Thyroid gland (tissue), 4 donors: ENCODE measurements at regions not wholly inside any gene's neighbourhood (a gene's known extent, or its start where the extent isn't known, plus 50 kb on each side); places are given as distances from the start of the nearest gene placed in this dataset.

ENCODE experiments used
- DNase-seq, 2 donors: peaks; one replicate each; pipeline ENCODE4 v3.0.0-alpha.2; 2019
- H3K27ac ChIP-seq, 3 donors: fragments of 200-600 bp; sonication (generic); 1 replicate in 2 of 3; 2 replicates in 1 of 3; pipeline ENCODE4 v1.5.1; 2016 to 2019; ENCODE audit warnings: mild to moderate bottlenecking in 1 of 3, moderate library complexity in 1 of 3
- H3K27me3 ChIP-seq: fragments of 200-600 bp; sonication (generic); one replicate; pipeline ENCODE4 v1.5.1; 2019
- H3K36me3 ChIP-seq, 2 donors: fragments of 200-600 bp; sonication (generic); one replicate each; pipeline ENCODE4 v1.5.1; 2016 to 2019
- H3K4me1 ChIP-seq, 2 donors: fragments of 200-600 bp; sonication (generic); one replicate each; pipeline ENCODE4 v1.5.1; 2017 to 2019
- H3K4me3 ChIP-seq, 3 donors: fragments of 200-600 bp; sonication (generic); replicated peaks in 1 of 3; 1 replicate in 2 of 3; 2 replicates in 1 of 3; pipeline ENCODE4 v1.5.1; 2016; ENCODE audit warnings: mild to moderate bottlenecking in 1 of 3
- H3K9me3 ChIP-seq: fragments of 200-600 bp; sonication (generic); one replicate; pipeline ENCODE4 v1.5.1; 2017
- CTCF ChIP-seq, 6 experiments: fragments of 200-600 bp in 3 of 6; fragments of 450-650 bp in 3 of 6; sonication (generic) in 3 of 6; IDR thresholded peaks; one replicate each; pipeline ENCODE4 v1.5.1; 2016 to 2019; ENCODE audit warnings: antibody characterized with exemption in 6 of 6, mild to moderate bottlenecking in 2 of 6, inconsistent platforms in 1 of 6, moderate library complexity in 1 of 6
- POLR2A ChIP-seq, 2 donors: fragments of 450-650 bp; IDR thresholded peaks; one replicate each; pipeline ENCODE4 v1.6.1; 2017; ENCODE audit warnings: antibody characterized with exemption in 2 of 2, mild to moderate bottlenecking in 2 of 2, moderate library complexity in 1 of 2
- WGBS, 2 donors: methylation state at CpG; one replicate each; pipeline ENCODE4 v1.1.5; 2017; 5-methylcytosine and 5-hydroxymethylcytosine counted together
- intact Hi-C: fragments of 100-400 bp; cut with DNase I; formaldehyde crosslinking; loops from one replicate; pipeline ENCODE4 v1.15.1; 2023

GRCh38 chrX:150047818-150048217, 109.5 kb upstream of the EOLA2 start:
- H3K9me3 ChIP-seq = no peaks in the 10 kb centered on the region
- H3K27ac ChIP-seq = no peak overlapping the region
- H3K4me1 ChIP-seq = no peaks in the 10 kb centered on the region
- H3K4me3 ChIP-seq = no peak overlapping the region
- no peak for TF ChIP-seq CTCF (IDR thresholded peaks at IDR 0.05)
- TF ChIP-seq POLR2A (IDR thresholded peaks at IDR 0.05) = no peak
- H3K36me3 ChIP-seq = no peaks in the 10 kb centered on the region
- DNase-seq = no peak
- WGBS, 2 donors = 72 to 73% methylated on average over 4 of the region's 4 CpGs
- H3K27me3 ChIP-seq = no peaks in the 10 kb centered on the region
- intact Hi-C loops = no loop called here

GRCh38 chrX:150049647-150050046, 111.4 kb upstream of the EOLA2 start:
- no peak for TF ChIP-seq POLR2A (IDR thresholded peaks at IDR 0.05)
- TF ChIP-seq CTCF (IDR thresholded peaks at IDR 0.05) = no peak
- WGBS, 2 donors = 54 to 100% methylated on average over 1 to 2 of the region's 2 CpGs

GRCh38 chrX:150050387-150050786, 112.1 kb upstream of the EOLA2 start:
- H3K27me3 ChIP-seq = no peaks in the 10 kb centered on the region
- H3K9me3 ChIP-seq = no peaks in the 10 kb centered on the region
- H3K4me3 ChIP-seq = no peak overlapping the region
- 95 to 100% methylated on average over 1 of the region's 1 CpG for WGBS, 2 donors
- TF ChIP-seq CTCF (IDR thresholded peaks at IDR 0.05) = no peak
- no peak for TF ChIP-seq POLR2A (IDR thresholded peaks at IDR 0.05)
- no peak for DNase-seq
- no peaks in the 10 kb centered on the region for H3K4me1 ChIP-seq
- H3K27ac ChIP-seq = no peak overlapping the region
- H3K36me3 ChIP-seq = no peaks in the 10 kb centered on the region
- intact Hi-C loops = no loop called here

More at GRCh38 chrX:150049647-150050046, 111.4 kb upstream of the EOLA2 start:
- H3K4me3 ChIP-seq = no peak overlapping the region
- intact Hi-C loops = no loop called here
- H3K27ac ChIP-seq = no peak overlapping the region
- no peaks in the 10 kb centered on the region for H3K27me3 ChIP-seq
- H3K36me3 ChIP-seq = no peaks in the 10 kb centered on the region
- no peak for DNase-seq
- no peaks in the 10 kb centered on the region for H3K4me1 ChIP-seq
- no peaks in the 10 kb centered on the region for H3K9me3 ChIP-seq

- H3K27ac ChIP-seq = no peak overlapping the region
- intact Hi-C loops = no loop called here
- no peak for DNase-seq
- H3K9me3 ChIP-seq = no peaks in the 10 kb centered on the region
- H3K4me1 ChIP-seq = no peaks in the 10 kb centered on the region
- no peak overlapping the region for H3K4me3 ChIP-seq
- H3K27me3 ChIP-seq = no peaks in the 10 kb centered on the region
- TF ChIP-seq CTCF (IDR thresholded peaks at IDR 0.05) (no peak), POLR2A (IDR thresholded peaks at IDR 0.05) (no peak)
- WGBS, 2 donors = 32 to 42% methylated on average over 2 of the region's 2 CpGs
- no peaks in the 10 kb centered on the region for H3K36me3 ChIP-seq
Measured at GRCh38 chrX:150051096-150051495, 112.8 kb upstream of the EOLA2 start.

GRCh38 chrX:150052226-150052625, 113.9 kb upstream of the EOLA2 start:
- Histone ChIP-seq H3K4me1 (no peaks in the 10 kb centered on the region), H3K27ac (no peak overlapping the region), H3K27me3 (no peaks in the 10 kb centered on the region), H3K4me3 (no peak overlapping the region), H3K36me3 (no peaks in the 10 kb centered on the region), H3K9me3 (no peaks in the 10 kb centered on the region)
- no peak for DNase-seq
- TF ChIP-seq POLR2A (IDR thresholded peaks at IDR 0.05) (no peak), CTCF (IDR thresholded peaks at IDR 0.05) (no peak)
- whole genome bisulfite sequencing, 2 donors = 88 to 100% methylated on average over 1 of the region's 1 CpG
- intact Hi-C loops = no loop called here
